ENCODE measurements at regions not wholly inside any gene's neighbourhood (a gene's known extent, or its start where the extent isn't known, plus 50 kb on each side); places are given as distances from the start of the nearest gene placed in this dataset.

DNA sequence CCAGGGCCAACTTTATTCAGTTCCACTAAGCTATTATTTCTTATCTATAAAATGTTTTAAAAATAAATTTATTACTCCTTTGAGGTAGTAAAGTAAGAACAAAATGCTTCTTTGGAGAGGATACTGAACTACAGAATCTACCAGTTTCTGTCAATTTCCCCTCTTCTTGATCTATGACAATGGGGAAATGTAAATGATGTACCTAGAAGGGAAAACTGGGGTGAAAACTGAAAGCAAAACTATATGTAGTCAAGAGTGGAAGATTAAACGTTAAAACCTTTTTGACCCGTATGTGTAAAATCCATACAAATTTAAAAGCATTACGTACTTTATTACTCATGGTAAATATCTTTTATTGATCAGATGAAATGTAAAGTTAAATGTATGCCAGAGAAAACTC lies 1287.8 kb upstream of the TMEFF2 start:
- Histone ChIP-seq H3K4me2 (ENCODE audit: low read length) (no peak overlapping the region), H3K79me2 (ENCODE audit: insufficient read depth, low read length) (no peaks in the 10 kb centered on the region), H3K9me3 (ENCODE audit: insufficient read depth, low read depth, low read length) (no peaks in the 10 kb centered on the region), H3K9ac (ENCODE audit: low read length) (no peak overlapping the region), H2AFZ (ENCODE audit: low read depth, low read length) (no peak overlapping the region), H3K27ac (ENCODE audit: low read depth, low read length) (no peak overlapping the region), H3K4me3 (ENCODE audit: insufficient read depth, low read depth, low read length) (no peak overlapping the region), H3K4me1 (ENCODE audit: insufficient read depth, low read length) (no peaks in the 10 kb centered on the region), H3K36me3 (ENCODE audit: insufficient read depth, low read length) (no peaks in the 10 kb centered on the region), H4K20me1 (ENCODE audit: insufficient read depth, low read length) (no peaks in the 10 kb centered on the region), H3K27me3 (ENCODE audit: insufficient read depth, low read length) (no peaks in the 10 kb centered on the region)
- Mint-ChIP-seq H3K4me3 (ENCODE audit: unreplicated experiment) (no peak overlapping the region), H3K9me3 (ENCODE audit: unreplicated experiment) (no peaks in the 10 kb centered on the region), H3K27me3 (ENCODE audit: low read depth, unreplicated experiment) (peaks cover 4% of the 10 kb centered on the region), H3K27ac (ENCODE audit: unreplicated experiment) (no peak overlapping the region), H3K4me1 (ENCODE audit: low read depth, unreplicated experiment) (no peaks in the 10 kb centered on the region), H3K36me3 (ENCODE audit: low read depth, unreplicated experiment) (no peaks in the 10 kb centered on the region)
- TF ChIP-seq, protein P1, sequence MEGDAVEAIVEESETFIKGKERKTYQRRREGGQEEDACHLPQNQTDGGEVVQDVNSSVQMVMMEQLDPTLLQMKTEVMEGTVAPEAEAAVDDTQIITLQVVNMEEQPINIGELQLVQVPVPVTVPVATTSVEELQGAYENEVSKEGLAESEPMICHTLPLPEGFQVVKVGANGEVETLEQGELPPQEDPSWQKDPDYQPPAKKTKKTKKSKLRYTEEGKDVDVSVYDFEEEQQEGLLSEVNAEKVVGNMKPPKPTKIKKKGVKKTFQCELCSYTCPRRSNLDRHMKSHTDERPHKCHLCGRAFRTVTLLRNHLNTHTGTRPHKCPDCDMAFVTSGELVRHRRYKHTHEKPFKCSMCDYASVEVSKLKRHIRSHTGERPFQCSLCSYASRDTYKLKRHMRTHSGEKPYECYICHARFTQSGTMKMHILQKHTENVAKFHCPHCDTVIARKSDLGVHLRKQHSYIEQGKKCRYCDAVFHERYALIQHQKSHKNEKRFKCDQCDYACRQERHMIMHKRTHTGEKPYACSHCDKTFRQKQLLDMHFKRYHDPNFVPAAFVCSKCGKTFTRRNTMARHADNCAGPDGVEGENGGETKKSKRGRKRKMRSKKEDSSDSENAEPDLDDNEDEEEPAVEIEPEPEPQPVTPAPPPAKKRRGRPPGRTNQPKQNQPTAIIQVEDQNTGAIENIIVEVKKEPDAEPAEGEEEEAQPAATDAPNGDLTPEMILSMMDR (IDR thresholded peaks at IDR 0.05; ENCODE audit: insufficient read depth, low read depth, low read length): no peak
- no peak for TF ChIP-seq EZH2 (IDR thresholded peaks at IDR 0.05; ENCODE audit: insufficient read depth, low read length)
- FAIRE-seq: no peak
- no peak for DNase-seq (ENCODE audit: low read depth)

DNA sequence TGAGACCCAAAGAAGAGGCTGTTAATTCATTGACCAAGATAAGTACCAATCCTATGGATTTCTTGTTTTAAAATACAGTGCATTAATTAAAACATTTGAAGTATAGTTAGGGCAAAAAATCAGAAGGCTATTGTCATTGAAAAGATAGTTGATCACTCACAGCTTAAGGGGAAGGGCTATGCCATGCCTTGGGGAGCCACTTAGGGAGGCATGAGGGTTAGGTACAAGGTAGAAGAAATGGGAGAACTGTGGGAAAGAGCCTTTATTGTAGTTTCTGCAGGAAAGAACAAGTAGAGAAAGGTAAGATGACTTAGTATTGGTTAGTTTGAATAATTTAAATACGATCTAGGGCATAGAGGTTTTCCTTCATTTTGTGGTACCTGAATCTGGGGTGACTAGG lies 1285.5 kb upstream of the TMEFF2 start:
- Histone ChIP-seq H3K27me3 (ENCODE audit: insufficient read depth, low read length) (no peaks in the 10 kb centered on the region), H3K4me1 (ENCODE audit: insufficient read depth, low read length) (no peaks in the 10 kb centered on the region), H3K4me3 (ENCODE audit: insufficient read depth, low read depth, low read length) (no peak overlapping the region), H3K27ac (ENCODE audit: low read depth, low read length) (no peak overlapping the region), H3K36me3 (ENCODE audit: insufficient read depth, low read length) (no peaks in the 10 kb centered on the region), H3K4me2 (ENCODE audit: low read length) (no peak overlapping the region), H3K9me3 (ENCODE audit: insufficient read depth, low read depth, low read length) (no peaks in the 10 kb centered on the region), H3K9ac (ENCODE audit: low read length) (no peak overlapping the region), H2AFZ (ENCODE audit: low read depth, low read length) (no peak overlapping the region), H3K79me2 (ENCODE audit: insufficient read depth, low read length) (no peaks in the 10 kb centered on the region), H4K20me1 (ENCODE audit: insufficient read depth, low read length) (no peaks in the 10 kb centered on the region)
- Mint-ChIP-seq H3K4me3 (ENCODE audit: unreplicated experiment) (no peak overlapping the region), H3K27ac (ENCODE audit: unreplicated experiment) (no peak overlapping the region), H3K27me3 (ENCODE audit: low read depth, unreplicated experiment) (peaks cover 4% of the 10 kb centered on the region), H3K9me3 (ENCODE audit: unreplicated experiment) (no peaks in the 10 kb centered on the region), H3K36me3 (ENCODE audit: low read depth, unreplicated experiment) (no peaks in the 10 kb centered on the region), H3K4me1 (ENCODE audit: low read depth, unreplicated experiment) (no peaks in the 10 kb centered on the region)
- no peak for TF ChIP-seq EZH2 (IDR thresholded peaks at IDR 0.05; ENCODE audit: insufficient read depth, low read length)
- TF ChIP-seq, protein P1 (IDR thresholded peaks at IDR 0.05; ENCODE audit: insufficient read depth, low read depth, low read length): no peak
- no peak for DNase-seq (ENCODE audit: low read depth)
- FAIRE-seq: no peak

DNA sequence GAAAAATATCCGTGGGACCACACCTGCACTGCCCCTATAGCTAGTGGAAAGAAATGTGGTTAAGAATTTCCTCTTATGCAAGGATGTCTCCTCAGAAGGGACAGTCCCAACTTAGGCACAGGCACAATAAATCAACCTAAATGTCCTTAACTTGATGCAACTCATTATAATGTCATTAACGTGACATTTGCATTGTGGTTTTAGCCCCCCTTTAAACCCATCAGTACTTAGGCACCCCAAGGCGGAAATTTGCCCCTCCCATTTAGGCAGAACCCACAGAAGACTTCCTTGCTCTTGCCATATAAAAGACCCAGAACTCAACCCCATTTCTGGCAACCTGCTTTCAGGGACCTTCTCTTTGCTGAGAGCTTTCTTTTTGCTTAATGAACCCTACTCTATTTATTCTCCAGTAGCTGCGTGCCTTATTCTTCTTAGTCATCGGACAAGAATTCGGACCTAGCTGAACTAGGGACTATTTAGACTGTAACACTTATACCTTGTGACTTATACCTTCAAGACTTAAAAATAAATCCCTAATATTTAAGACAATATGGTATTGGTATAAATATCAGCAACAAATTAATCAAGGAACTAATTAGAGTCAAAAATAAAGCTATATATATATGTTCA lies 1281.6 kb upstream of the TMEFF2 start:
- no peaks in the 10 kb centered on the region for H3K36me3 Mint-ChIP-seq (ENCODE audit: low read depth, unreplicated experiment)
- no peak for TF ChIP-seq EZH2 (IDR thresholded peaks at IDR 0.05; ENCODE audit: insufficient read depth, low read length)
- TF ChIP-seq, protein P1 (IDR thresholded peaks at IDR 0.05; ENCODE audit: insufficient read depth, low read depth, low read length): no peak
- Histone ChIP-seq H3K4me1 (ENCODE audit: insufficient read depth, low read length) (no peaks in the 10 kb centered on the region), H3K9me3 (ENCODE audit: insufficient read depth, low read depth, low read length) (peaks cover 3% of the 10 kb centered on the region), H3K36me3 (ENCODE audit: insufficient read depth, low read length) (no peaks in the 10 kb centered on the region), H3K4me2 (ENCODE audit: low read length) (no peak overlapping the region), H3K27me3 (ENCODE audit: insufficient read depth, low read length) (no peaks in the 10 kb centered on the region), H3K9ac (ENCODE audit: low read length) (no peak overlapping the region), H2AFZ (ENCODE audit: low read depth, low read length) (no peak overlapping the region), H3K4me3 (ENCODE audit: insufficient read depth, low read depth, low read length) (no peak overlapping the region), H4K20me1 (ENCODE audit: insufficient read depth, low read length) (no peaks in the 10 kb centered on the region), H3K79me2 (ENCODE audit: insufficient read depth, low read length) (no peaks in the 10 kb centered on the region), H3K27ac (ENCODE audit: low read depth, low read length) (no peak overlapping the region)
- H3K9me3 Mint-ChIP-seq (ENCODE audit: unreplicated experiment): peaks cover 3% of the 10 kb centered on the region
- no peaks in the 10 kb centered on the region for H3K4me1 Mint-ChIP-seq (ENCODE audit: low read depth, unreplicated experiment)
- DNase-seq (ENCODE audit: low read depth) (no peak), FAIRE-seq (no peak)
- peaks cover 4% of the 10 kb centered on the region for H3K27me3 Mint-ChIP-seq (ENCODE audit: low read depth, unreplicated experiment)
- no peak overlapping the region for H3K27ac Mint-ChIP-seq (ENCODE audit: unreplicated experiment)
- H3K4me3 Mint-ChIP-seq (ENCODE audit: unreplicated experiment): no peak overlapping the region
